Right lobe of liver (tissue), 4 donors: ENCODE measurements at regions not wholly inside any gene's neighbourhood (a gene's known extent, or its start where the extent isn't known, plus 50 kb on each side); places are given as distances from the start of the nearest gene placed in this dataset.

Experiments used
- CTCF ChIP-seq, 4 donors: fragments of 200-600 bp in 3 of 4; fragments of 450-650 bp in 1 of 4; IDR thresholded peaks; one replicate each; pipeline versions ENCODE4 v1.5.1 to v1.8.0; 2016 to 2022; ENCODE audit warnings: antibody characterized with exemption in 4 of 4, mild to moderate bottlenecking in 2 of 4
- POLR2A ChIP-seq: fragments of 450-650 bp; IDR thresholded peaks from one replicate; pipeline ENCODE4 v1.6.1; 2017; ENCODE audit warnings: antibody characterized with exemption, mild to moderate bottlenecking
- donor health status: DM: no; HTN: no; CAD: no.
- donor health status: DM: no; HTN: no; CAD: no.
- donor health status: DM: no; HTN: yes; CAD: no.

GRCh38 chr3:59286791-59287531, 237.1 kb upstream of the CFAP20DC start:
- no peak for TF ChIP-seq CTCF (IDR thresholded peaks at IDR 0.05)
- TF ChIP-seq POLR2A, result no peak
